Stimulated activated CD8-positive, alpha-beta memory T cell treated with anti-CD3 and anti-CD28 coated beads, Interleukin-7, amount 100 ng/mL, for 24 hours (primary cell): ENCODE measurements at regions not wholly inside any gene's neighbourhood (a gene's known extent, or its start where the extent isn't known, plus 50 kb on each side); places are given as distances from the start of the nearest gene placed in this dataset.
"Not testable (repeated sequence)": the region's sequence is repeated elsewhere in the genome, so short reads cannot be mapped to it uniquely, and the experiment has no call there.

Experiments
- DNase-seq: peaks from one replicate; pipeline ENCODE4 v3.0.0-alpha.2; 2020; ENCODE audit warnings: low read depth

DNA sequence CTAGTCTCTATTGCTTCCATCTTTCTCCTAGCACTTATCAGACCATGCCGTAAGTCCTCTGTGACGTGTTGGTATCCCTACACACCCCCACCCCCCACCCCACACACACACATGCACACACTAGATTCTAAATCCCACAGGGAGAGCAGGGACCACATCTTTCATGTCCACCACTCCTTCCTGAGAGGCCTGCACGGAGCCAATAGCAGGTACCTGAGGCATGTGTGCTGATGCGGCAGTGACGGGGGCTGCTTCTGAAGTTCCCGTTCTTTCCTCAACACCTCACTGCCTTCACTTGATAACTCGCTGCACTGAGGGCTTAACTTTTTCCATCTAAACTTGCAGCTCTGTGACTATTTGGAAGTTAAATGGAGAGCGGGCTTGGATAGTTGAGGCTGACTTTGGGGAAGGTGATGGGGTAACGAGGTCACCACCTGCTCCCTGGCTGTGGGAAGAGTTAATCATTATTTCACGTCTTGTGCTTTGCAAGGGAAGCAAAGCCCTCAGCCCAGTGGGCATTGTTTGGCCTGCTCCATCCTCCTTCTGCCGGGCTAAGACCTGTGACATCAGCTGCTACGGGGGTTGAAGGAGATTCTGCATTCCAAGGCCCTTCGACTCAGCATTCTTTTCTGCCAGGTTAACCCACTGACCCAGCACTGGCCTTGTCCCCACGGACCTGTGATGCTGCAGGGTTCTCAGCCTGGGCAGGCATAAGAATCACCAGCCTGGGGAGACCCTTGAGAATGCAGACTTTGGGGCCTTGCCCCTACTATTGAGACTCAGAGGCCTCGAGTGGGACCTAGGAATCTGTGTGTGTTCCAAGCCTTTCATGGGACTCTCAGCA is 187.8 kb downstream of the ANKRD60 start:
- DNase-seq: no peak

DNA sequence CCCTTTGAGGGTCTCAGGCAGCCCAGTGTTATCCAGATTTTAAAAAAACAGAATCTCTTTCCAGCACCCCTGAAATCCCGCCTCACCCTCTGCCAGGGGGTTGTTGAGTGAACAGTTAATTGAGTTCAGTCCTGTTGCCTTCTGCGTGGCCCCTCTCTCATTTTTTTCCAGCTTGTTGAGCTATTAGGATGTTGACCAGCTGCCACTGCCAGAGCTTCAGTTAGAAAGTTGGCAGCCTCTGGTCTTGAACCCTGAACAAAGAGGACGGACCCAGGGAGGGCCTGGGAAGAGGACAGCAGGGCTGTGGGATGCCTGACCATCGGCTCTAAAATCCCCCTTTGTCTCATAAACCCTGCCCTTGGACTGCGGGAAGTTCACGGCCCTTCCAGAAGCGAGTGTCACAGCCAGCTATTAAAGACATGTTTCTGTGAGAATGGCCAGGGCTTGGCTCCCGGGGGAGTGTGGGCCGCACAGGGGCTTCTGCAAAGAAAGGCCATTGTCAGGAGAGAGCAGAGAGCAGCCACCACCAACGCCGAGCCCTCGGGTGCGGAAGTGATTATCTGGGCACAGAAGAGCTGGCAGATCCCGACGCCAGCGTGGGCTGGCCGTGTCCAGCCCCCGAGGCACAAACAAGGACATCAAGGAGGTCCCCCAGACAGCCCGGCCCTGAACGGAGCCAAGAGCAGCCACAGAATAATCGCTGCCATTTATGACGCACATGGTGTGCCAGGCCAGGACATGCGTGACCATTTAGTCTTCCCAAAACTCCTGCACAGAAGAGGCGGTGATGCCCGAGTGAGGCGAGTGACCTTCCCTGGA is 189.0 kb downstream of the ANKRD60 start:
- no peak for DNase-seq

DNA sequence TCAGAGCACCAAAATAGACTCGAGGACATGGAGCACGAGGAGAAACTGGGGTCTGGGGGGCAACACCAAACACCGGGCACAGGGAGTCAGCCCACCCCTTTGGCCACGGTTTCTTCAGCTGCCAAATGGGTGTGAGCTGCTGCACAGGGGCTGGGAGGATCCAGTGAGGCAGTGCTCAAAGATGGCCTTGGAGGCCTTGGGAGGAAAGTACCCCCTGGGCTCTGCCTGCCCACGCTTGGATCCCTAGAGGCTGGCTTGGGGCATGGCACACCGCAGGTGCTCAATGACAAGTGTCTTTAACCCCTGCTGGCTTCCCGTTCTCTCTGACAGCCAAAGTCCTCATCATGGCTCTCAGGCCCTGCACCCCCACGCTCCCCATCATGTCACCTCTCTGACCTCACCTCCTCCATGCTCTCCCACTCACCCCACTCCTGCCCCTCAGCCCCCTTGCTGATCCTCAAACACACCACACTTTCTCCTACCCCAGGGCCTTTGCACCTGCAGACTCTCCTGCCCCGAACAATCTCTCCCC is 190.3 kb downstream of the ANKRD60 start:
- DNase-seq: no peak

DNA sequence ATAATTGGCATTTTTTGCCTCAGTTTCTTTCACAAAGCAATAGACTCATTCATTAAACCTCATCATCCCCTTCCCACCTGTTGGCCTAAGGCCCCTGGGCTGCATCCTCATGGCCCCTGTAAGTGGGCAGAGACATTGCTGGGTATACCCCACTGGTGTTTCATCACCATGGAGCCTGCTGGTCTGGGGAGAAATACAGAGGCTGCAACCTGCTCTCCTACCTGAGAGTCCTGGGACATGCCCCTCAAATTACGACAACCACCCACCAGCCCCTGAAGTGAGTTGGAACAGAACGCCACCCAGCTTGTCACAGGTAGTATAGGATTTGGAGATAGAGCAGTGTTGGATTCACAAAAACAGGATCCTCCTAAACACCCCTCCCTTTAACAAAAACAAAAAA is 190.8 kb downstream of the ANKRD60 start:
- no peak for DNase-seq

DNA sequence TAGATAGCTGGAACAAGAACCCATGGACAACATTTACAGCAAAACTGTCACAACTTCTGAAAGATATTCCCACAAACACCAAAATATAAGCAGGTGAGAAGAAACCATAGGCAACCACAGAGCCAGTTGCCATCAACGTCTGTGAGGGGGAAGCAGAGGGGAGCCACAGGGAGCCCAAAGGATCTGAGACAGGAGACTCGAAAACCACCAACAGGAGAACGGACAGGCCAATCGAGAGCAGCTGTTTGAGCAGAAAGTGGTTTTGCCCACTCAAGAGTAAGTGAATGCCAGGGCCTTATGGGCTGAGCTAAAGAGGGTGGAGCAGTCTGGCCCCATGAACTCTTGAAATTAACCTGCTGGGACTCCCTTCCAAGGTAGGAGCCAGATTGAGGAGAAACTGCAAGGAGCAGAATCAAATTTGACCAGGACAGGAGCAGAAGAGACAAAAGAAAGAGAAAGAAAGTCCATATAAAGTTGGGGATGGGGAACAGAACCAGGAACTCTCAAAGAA is 195.4 kb downstream of the ANKRD60 start:
- DNase-seq: no peak

DNA sequence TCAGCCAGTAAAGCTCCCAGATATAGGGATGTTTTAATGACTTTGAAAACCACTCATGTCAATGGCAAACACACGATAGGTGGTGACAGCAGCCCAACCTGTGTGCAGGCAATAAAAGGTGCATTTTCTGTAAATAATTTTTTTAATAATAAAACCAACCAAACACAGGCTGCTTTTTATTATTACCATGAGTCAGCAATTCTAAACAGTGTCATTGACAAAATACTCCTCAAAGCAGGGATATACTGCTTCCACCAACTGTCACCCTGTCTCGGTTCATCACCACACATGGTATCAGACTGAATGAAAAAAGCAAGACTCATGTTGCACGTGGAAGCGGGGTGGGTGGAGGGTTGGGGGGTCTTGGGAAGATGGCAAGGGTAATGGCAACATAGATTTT is 195.9 kb downstream of the ANKRD60 start:
- no peak for DNase-seq

DNA sequence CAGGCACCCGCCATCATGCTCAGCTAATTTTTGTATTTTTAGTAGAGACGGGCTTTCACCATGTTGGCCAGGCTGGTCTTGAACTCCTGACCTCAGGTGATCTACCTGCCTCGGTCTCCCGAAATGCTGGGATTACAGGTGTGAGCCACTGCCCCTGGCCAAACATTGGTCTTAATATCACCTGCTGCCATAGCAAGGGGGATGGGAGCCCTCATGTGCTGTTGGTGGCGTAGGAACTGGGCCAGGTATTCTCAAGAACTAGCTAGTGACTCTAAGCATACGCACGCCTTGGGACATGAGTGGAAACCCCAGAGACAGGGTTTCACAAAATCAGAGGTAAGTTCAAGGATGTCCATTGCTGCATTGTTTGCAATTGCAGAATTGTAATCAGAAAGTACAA is 197.1 kb downstream of the ANKRD60 start:
- not testable (repeated sequence) for DNase-seq

DNA sequence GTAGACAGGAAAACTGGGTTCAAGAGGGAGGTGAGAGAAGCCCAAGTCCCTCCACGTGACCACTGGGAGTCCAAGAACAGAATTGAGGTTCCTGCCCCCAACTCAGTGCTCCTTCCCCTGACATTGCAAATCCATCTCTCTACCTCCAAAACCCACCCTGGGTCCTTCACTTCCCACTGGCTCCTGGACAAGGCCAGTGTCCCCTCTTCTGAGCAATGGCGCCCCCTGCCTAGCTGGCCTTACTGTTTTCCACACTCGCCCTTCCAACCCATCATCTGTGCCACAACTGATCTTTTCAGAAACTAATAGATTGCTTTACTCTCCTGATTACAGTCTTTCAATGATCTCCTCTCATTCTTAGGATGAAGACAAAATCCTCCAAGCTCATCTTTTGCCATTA is 200.3 kb downstream of the ANKRD60 start:
- DNase-seq: no peak

DNA sequence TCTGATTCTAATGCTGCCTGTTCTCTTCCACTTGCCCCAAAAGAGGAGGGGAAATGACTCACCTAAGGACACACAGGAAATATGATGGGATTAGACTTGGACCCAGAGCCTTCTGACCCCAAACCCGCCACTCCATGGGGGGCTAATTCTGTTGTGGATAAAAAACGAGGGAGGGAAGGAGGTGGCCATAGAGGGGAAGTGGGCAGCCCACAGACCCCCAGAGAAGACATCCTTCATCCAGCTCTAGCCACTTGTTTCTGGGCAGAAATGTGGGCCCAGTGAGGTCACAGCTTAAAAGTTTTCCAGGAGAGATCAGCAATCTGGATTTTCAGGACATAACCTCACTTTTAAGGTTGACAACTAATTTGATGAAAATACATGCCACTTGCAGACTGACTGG is 202.1 kb downstream of the ANKRD60 start:
- DNase-seq: no peak

DNA sequence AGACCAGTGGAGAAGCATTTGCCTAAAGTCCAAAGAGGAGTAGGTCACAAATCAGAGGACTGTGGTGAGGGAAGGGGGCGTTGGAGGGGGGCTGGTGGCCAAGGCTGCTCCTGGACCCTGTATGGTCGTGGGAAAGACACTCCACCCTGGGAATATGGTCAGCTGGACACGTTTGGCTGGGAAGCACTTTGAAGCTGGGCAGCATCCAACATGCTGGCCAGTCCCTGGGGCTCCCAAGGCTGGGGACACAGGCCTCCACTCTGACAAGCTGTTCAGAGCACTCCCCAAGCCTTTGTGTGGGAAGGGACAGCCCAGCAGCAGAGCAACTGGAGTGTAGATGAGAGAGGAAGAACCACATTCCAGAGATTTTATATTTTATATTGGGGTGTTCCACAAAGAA is 203.2 kb downstream of the ANKRD60 start:
- DNase-seq: no peak

DNA sequence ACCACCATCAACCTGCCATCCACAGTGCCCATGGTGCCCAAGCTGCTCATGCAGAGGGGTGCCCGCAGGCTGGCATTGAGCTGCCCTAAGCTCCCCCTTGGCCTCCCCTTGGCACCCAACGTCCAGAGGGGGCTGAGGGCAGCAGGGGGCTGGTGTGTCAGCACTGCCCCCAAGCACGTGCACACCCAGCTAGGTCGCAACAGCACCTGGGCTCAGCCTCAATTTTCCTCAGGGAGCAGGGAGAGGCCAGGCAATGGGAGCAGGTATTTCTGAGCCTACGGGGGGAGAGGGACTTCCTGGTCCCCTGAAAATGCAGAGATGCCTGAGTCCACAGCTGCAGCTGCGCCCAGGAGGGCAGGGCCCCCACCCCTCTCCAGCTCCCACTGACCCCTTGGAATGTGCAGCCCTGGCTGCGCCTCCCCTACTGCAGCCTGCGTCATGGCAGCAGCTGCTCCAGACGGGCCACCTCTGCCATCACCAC is 204.2 kb downstream of the ANKRD60 start:
- DNase-seq: no peak

DNA sequence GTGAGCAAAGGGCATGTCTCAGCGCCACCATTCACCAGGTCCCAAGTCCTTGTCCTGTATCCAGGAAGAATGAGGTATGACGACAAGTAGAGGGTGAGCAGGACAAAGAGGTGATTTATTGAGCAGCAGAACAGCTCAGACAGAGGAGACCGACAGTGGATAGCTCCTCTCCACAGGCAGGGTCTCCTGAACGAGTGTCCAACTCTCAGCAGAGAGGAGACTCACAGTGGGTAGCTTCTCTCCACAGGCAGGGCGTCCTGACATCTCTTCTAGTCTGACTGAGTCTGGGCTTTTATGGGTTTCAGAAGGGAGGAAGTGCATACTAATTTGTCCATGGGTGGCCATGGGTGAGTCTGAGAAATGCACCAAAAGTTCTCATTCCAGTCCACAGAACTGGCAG is 204.7 kb downstream of the ANKRD60 start:
- no peak for DNase-seq

DNA sequence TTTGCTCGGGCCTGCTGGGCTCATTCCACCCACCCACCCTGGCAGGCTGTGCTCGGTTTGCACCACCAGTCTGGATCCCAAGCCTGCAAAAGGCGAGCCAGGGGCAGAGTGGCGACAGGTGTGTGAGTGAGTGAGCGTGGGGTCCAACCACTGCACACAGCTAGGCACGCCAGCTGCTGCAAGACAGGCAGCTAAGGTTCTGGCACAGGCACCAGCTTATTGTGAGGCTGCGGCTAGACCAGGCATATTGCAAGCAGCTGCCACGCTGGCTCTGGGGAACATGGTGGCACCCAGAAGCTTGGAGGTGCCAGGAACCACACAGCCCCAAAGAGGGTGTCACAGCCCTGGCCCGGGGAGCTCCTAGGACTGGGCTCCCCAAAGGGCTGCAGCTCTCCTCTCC is 205.1 kb downstream of the ANKRD60 start:
- DNase-seq: no peak

DNA sequence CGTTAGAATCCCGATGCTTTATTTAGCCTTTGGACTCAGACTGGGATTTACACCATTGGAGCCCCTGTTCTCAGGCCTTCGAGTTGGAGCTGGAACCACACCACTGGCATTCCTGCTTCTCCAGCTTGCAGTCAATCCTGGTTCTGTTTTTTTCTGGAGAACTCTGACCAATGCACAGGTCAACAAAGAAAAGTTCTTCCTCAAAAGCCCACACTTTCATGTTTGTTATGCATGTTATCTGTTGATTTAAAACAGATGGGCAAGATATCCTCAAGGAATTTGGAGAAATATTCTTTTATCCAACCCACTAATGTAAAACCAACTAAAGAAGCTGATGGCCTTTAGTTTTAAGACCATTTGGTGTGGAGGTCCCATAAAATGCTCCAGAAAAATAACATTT is 205.7 kb downstream of the ANKRD60 start:
- DNase-seq: no peak

DNA sequence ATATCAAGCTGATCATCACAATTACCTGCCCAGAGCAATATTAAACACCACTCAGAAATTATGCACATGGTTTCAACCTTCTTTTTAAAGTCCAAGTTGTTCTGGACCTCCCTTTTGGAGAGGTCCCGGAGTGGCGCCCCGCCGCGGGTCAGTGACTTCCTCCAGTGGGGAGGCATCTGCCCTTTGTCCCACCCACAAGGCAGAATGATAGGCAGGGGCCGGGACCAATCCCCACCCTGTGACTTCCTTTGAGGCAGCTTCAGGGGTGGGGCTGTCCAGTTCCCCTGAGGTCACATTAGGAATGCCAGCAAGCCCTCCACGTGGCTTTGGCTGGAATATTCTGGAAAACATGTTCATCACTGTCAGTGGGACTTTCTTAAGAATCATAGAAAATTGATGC is 207.0 kb downstream of the ANKRD60 start:
- no peak for DNase-seq

DNA sequence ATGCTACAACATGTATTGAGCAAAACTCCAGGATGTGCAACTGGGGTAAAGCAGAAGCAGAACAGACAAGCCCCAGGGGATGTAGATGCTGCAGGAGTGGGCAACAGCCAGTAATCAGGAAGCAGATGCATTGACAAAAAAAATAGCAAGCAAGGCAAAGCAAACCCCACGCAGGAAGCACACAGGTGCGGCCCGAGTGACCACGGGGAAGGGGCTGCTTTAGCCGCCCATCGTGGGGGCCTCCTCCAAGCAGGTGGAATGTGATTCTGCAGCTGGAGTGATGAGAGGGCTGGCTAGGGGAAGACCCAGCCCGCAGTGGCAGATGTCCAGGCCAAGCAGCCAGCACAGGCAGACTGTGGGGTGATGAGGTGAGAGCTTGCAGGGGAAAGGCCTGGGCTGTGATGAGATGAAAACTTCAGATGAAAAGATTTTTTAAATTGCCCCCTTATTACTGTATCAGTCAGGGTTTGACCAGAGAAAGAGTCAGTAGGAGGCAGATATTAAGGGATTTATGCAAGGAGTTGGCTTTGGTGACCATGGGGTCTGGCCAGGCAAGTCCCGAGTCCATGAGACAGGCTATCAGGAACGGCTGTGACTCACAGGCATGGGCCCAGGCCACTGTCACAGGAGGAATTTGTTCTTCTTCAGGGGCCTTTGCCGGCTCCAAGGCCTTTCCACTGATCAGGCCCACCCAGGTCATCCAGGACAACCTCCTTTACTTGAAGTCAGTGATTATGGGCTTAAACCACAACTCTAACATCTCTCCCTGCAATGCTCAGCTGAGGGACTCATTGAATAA is 207.6 kb downstream of the ANKRD60 start:
- DNase-seq: no peak

DNA sequence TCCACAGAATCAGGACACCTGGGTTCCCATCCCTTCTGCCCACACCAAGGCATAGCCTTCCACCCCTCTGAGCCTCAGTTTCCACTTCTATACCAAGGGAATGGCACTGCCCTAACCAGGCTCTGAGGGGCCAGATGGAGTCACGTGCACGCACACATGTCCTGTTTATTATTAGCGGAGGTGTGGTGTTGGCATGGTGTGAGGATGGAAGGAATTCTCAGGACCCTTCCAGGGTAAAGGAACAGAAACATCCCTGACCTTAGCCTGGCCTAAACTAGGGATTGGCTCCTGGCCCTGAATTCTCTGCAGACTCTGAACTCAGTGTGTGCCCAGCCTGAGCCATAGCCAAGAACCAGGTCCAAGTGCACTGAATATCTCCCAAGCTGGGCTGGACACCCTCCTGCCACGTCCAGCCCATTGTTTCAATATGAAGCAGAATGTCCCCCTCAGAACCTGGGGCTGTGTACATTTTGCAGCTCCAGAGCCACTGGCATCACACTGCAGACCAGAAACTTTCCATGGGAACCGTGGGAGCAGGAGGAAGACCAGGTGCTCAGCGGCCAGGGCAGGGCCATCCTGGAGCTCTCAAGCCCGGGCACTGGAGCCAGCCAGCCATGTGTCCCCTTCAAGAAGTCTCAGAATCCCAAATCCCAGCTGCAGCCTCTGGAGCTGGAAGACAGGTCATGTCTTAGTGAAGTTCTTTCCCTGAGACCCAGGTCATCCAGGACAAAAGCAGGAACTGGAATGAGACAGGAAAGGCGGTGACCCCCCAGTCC is 208.4 kb downstream of the ANKRD60 start:
- no peak for DNase-seq

DNA sequence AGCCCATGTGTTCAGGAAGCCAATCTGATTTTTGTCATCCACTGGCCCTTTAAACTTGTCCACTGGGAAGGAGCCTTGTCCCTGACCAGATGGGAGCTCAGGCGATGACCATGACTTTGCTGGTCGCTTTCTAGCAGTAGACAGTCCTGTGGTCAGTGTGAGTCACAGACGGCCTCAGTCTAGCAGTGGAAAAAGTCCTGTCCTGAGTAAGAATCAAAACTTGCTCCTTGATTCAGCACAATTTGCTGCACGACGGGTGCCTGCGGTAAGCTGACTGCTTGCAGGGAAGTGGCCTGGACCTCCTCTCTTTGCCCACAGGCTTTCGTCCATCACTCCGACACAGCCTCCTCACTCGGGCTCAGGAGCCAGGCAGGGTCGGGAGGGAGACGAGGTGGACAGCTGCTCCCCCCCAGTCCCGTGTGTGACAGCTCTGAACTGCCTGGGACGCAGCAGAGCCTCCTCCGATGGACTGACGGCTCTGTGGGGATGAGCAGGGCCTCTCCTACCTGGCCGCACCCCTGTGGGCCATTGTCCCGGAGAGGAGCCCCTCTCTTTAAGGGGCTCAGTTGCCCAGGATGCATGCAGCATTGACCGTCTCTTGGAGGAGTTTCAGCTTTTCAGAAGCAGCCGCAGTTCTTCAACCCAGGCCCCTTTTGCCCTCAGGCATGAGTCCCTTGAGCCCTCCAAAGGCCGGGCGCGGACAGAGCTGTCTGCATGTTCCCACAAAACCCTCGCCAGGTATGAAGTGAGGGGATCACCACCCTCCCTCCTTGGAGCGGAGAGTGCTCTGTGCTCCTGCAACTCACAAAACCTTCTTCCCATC is 209.2 kb downstream of the ANKRD60 start:
- DNase-seq: no peak

DNA sequence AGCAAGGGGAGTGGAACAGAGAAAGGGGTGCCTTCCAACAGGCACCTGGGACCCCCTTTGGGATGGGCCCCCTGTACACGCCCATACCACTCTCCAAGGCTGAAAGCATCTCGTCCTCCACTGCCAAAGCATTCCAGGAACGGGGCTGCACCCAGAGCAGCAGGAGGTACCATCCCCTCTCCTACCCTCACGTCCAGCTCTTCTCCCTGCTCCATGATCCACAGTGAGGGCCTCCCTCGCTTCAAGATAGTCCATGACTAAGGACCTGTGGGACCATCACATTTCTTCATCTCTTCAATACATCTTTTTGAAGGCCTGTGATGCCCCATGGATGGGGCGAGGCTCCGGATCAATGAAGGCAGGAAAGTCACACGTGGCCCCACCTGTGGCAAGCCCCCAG is 209.9 kb downstream of the ANKRD60 start:
- no peak for DNase-seq

DNA sequence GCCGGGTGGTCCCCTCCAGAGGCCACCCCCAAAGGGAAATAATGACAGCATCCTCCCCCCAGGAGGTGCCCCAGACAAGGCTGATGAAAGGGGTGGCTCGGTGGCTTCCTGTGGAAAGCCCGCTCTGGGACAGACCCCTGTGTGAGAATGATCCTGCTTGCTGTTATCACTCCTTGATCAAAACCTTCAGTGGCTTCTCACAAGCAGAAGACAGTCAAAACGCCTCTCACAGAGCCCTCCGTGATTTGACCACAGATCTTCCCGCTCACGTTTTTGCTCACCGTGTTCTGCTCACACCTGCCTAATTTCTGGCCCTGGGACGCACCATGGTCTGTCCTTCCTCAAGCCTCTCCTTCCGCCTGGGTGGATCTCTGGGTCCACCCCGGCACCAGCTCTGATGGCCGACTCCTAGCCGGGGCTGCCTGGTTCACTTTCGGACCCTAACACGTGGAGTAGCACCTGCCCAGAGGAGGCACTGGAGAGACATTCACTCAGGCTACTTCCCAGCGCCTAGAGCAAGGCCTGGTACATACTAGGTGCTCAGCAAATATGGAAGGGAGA is 210.4 kb downstream of the ANKRD60 start:
- DNase-seq: no peak
